GM12865 (cell line): ENCODE measurements at regions not wholly inside any gene's neighbourhood (a gene's known extent, or its start where the extent isn't known, plus 50 kb on each side); places are given as distances from the start of the nearest gene placed in this dataset.

ENCODE experiments used
- DNase-seq: peaks from one replicate; pipeline ENCODE4 v3.0.0; 2010; ENCODE audit warnings: low read depth
- H3K4me3 ChIP-seq: 2 replicates; pipeline ENCODE4 v1.5.1; 2011; ENCODE audit warnings: mild to moderate bottlenecking, low read depth, low read length, control low read depth
- TF ChIP-seq, protein P1 (sequence below): IDR thresholded peaks from 2 replicates; pipeline ENCODE4 v1.5.1; 2011; ENCODE audit warnings: low read length, control low read depth, low read depth, inconsistent platforms; ENCODE audit not compliant: insufficient read depth; ENCODE audit errors: missing control alignments

DNA sequence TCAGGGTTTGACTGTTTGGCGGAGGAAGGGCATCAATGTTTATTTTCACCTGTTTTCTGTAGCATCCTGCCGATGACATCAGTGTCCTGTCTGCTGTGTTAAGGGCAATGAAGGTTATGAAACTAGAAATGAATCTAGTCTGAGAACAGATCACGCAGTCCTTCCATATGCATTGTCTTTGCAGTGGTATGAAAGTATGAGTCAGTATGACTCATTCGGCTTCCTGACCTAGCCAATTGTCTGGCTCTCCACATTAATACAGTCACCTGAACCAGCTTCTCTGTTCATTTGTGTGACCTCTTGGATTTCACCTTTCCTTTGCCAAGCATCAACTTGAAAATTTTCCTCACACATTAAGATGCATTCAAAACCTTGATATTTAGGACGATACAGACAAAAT, 353.8 kb downstream of the RND3 start:
- TF ChIP-seq, protein P1, sequence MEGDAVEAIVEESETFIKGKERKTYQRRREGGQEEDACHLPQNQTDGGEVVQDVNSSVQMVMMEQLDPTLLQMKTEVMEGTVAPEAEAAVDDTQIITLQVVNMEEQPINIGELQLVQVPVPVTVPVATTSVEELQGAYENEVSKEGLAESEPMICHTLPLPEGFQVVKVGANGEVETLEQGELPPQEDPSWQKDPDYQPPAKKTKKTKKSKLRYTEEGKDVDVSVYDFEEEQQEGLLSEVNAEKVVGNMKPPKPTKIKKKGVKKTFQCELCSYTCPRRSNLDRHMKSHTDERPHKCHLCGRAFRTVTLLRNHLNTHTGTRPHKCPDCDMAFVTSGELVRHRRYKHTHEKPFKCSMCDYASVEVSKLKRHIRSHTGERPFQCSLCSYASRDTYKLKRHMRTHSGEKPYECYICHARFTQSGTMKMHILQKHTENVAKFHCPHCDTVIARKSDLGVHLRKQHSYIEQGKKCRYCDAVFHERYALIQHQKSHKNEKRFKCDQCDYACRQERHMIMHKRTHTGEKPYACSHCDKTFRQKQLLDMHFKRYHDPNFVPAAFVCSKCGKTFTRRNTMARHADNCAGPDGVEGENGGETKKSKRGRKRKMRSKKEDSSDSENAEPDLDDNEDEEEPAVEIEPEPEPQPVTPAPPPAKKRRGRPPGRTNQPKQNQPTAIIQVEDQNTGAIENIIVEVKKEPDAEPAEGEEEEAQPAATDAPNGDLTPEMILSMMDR, result no peak
- peak; percentile 83 for DNase-seq
- H3K4me3 ChIP-seq, result no peak overlapping the region

DNA sequence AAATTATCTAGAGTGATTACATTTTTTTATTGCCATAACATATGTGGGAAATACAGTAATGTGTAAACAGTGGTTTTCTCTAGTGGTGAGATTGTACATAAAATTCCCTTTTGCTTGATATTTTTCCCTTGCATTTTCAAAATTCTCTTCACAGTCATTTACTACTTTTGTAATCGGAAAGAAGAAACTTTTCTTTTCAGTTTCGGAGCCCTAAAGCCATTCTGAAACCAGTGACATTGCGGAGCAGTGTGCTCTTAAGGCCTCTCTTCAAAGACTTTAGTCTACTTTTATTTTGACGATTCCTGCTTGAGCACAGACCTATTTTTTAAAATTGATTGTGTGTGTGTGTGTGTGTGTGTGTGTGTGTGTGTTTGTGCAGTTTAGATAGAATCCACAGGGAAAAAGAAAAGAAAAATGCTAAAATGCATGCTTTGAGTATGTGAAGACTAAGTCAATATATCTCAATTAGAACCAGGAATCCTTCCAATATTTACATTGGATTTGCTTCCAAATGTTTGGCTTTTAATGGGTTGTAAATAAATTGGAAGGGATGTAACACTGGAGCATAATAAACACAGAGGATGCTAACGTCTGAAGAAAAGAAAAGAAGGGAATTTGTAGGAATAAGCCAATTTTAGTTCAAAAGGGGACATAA, 357.4 kb downstream of the RND3 start:
- TF ChIP-seq, protein P1, result no peak
- H3K4me3 ChIP-seq, result no peak overlapping the region
- DNase-seq, result peak; percentile 68

DNA sequence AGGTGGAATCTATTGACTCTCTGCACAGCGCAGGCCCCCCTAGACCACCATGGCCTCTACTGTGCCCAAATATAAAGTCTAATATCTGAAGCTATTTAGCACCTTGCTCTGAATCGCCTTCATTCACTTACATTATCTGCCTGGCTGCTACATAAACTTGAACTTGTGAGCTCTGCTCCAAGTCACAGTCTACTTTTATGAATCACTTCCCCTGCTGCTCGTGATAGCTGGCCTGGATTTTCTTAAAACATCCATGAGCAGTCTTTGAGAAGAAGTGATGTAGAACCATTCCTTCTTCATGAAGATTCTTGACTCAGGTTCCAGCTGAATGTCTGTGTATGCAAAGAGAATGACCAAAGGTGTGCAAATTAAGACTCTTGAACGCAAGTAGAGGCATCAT, 359.5 kb downstream of the RND3 start:
- TF ChIP-seq, protein P1, result no peak
- DNase-seq, result no peak
- no peak overlapping the region for H3K4me3 ChIP-seq

DNA sequence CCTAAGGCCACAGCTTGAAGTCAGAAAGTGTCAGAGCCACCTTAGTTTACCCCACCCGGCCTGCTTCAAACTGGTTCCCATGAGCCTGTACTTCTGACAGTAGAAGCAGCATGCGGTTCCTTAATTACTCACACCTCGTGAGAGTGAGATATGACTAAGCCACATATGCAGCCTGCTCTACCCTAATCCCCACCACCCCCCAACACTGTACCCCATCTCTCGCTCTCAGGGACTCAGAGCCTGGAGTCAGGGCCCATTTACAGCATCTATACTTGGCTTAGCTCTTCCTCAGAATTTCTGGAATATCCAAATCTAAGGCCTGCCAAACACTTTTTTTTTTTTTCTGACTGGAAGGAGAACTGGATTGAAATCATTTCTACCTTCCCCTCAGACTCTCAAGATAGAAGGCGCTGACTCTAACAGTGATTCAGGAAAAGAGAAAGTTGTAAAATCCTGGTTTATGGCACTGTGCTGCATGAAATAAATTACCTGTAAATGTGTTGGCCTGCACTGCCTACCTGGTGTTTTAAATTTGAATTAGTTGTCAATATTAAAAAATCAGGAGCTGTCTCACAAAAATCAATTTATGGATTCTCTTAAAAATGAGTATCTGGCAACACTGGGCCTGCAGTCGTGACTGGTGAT, 360.0 kb downstream of the RND3 start:
- TF ChIP-seq, protein P1, result no peak
- H3K4me3 ChIP-seq, result no peak overlapping the region
- DNase-seq, result peak; percentile 67

DNA sequence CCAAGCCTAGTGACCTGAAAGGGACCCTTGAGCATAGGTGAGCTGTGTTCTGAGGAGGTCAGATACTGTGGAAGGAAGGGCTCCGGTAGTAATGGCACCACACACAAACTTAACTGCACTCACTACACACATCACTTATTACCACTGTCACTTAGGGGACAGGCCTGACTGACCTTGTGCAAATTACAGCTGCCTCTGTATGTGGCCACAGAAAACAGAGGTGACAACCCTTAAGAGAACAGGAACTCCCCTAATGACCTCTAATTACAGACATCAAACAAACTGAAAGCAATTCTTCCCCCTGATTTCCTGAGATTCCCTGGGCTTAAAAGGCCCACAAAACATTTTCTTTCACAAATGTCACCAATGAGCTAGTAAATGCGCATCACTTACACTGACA, 360.6 kb downstream of the RND3 start:
- DNase-seq, result peak; percentile 65
- no peak overlapping the region for H3K4me3 ChIP-seq
- TF ChIP-seq, protein P1, result no peak

DNA sequence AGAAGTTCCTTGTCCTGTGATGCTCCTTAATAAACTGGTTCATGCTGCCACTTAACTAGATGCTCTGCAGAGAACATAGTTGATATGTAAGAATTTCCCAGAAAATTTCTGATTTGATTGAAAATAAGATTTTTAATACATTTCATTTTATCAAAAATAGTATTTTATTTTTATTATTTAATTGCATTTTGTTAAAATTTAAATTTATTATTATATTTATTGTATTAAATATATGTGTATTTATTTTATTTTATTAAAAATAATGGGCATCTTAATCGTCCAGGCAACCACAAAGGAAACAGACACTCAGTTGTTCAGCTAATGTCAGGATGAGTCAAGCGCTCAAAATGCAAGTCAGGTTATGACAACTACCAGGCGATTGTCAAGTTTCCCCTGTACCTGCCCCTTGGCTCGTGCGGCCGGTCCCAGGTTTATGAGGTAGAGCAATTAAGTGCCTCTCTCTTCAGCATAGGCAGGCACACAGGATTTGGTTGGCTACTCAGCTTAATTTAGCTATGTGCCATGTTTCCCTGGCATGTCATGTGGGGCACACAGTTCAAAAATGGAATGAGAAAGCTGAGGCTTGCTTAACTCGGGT, 361.2 kb downstream of the RND3 start:
- TF ChIP-seq, protein P1, result no peak
- H3K4me3 ChIP-seq, result no peak overlapping the region
- DNase-seq, result peak; percentile 31
